ENCODE measurements at regions not wholly inside any gene's neighbourhood (a gene's known extent, or its start where the extent isn't known, plus 50 kb on each side); places are given as distances from the start of the nearest gene placed in this dataset.

- DNase-seq (ENCODE audit: low spot score): no peak
These were observed 666.8 kb upstream of the NDST4 start for GRCh38 chr4:115780268-115780667.

- no peak for DNase-seq (ENCODE audit: low spot score)
These were observed 656.7 kb upstream of the NDST4 start for GRCh38 chr4:115770046-115770543.

DNA sequence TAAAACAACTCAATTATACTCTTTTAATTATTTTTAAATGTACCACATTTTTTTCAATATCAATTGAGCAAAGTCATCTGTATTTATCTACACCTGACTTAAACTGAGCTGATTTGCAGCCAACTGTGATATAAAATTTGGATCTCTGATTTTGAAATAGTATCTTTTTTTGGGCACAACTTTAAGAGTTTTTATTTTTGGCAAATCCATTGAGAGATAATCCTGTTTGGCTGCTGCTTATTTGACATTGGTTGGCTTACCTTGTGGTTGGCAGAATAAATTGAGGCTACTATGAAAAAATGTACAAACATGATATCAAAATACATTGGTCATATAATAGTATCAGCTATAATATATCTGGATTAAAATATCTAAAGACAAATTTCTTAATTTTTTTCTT lies 656.0 kb upstream of the NDST4 start:
- no peak for DNase-seq (ENCODE audit: low spot score)

- no peak for DNase-seq (ENCODE audit: low spot score)
These were observed 649.6 kb upstream of the NDST4 start for GRCh38 chr4:115763051-115763450.

- DNase-seq (ENCODE audit: low spot score): no peak
These were observed 645.8 kb upstream of the NDST4 start for GRCh38 chr4:115759231-115759630.

DNA sequence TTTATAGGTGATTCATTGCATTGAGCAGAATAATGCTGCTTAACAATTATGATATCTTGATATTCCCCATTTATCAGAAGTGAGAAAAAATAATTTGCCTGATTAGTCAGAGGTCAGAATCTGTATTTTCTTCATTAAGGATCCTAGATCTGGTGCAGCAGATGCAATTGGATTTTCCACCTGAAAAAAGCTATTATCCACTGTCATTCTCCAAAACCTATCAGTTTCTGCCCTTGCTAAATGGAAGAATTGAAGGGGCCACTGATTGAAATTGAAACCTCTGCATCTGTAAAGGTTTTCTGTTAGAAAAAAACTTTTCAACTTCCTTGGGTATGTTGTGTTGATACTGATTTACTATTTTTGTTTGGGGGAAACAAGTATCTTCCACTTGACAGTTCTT lies 636.0 kb upstream of the NDST4 start:
- DNase-seq (ENCODE audit: low spot score): no peak

GRCh38 chr4:115740806-115741205 lies 627.4 kb upstream of the NDST4 start:
- no peak for DNase-seq (ENCODE audit: low spot score)

DNA sequence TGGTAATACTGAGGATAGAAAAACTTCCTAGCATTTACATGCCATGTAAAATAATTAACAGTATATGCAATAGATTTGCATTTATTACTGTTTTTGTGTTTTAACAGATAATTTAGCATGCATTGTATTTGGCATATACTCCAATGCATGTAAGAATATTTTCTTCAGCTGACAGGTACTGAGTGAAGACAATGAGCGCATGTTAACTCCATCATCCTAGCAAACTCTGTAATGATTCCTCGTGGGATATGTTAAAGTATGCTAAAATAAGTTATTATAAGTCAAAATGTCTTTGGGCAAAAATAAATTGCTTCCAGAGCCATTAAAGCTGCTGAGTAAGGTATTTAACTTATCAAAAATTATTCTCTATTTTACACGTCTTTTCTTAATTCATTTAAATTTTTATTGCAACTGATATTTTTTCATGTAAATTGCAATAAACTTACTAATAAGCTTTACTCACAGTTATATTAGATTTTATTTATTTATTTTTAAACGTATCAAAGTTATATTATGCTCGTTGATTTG lies 616.4 kb upstream of the NDST4 start:
- DNase-seq (ENCODE audit: low spot score): no peak

DNA sequence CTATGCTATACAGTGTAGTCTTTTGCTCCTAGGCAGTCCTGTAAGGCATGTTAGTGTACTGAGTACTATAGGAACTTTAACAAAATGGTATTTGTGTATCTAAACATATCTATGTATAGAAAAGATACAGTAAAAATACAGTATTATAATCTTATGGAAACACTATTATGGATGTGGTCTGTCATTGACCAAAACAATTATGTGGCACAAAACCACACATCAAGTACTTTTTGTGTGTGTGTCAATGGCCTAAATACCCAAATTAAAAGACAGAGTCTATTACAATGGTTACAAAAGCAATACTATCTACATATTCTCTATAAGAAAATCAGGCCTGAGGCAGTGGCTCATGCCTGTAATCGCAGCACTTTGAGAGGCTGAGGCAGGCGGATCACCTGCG lies 610.2 kb upstream of the NDST4 start:
- DNase-seq (ENCODE audit: low spot score): no peak

GRCh38 chr4:115720611-115721010 lies 607.2 kb upstream of the NDST4 start:
- no peak for DNase-seq (ENCODE audit: low spot score)

- DNase-seq (ENCODE audit: low spot score): no peak
These were observed 598.2 kb upstream of the NDST4 start for GRCh38 chr4:115711575-115711974.

DNA sequence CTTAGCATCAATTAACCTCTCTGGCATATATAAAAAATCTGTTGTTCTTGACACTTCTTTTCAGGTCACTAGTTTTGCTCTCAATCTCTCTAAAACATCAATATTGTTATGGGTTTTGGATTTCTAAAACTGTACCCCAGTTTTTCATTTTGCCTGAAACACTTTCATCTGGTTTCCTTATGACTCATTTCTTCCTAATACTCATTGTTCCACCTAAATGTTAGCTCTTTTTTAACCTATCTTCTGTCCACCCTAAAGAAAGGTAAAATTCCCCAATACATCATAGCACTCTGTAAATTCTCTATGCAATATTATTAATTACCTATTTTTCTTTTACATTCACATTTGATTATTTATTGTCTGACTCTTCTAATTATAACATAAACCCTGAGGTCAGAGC lies 575.5 kb upstream of the NDST4 start:
- no peak for DNase-seq (ENCODE audit: low spot score)

DNA sequence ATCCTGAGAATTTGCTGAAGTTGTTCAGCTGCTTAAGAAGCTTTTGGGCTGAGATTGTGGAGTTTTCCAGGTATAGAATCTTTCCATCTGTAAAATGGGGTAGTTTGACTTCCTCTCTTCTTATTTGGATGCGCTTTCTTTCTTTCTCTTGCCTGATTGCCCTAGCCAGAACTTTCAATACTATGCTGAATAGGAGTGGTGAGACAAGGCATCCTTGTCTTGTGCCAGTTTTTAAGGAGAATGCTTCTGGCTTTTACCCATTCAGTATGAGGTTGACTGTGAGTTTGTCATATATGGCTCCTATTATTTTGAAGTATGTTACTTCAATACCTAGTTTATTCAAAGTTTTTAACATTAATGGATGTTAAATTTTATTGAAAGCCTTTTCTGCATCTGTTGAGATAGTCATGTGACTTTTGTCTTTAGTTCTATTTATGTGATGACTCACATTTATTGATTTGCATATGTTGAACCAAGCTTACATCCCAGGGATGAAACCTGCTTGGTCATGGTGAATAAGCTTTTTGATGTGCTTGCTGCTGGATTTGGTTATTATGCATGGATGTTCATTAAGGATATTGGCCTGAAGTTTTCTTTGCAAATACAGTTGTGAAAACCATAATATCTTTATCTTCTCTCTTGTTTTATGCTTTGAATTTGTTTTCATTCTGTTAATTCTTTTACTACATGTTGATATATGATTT lies 573.8 kb upstream of the NDST4 start:
- DNase-seq (ENCODE audit: low spot score): no peak

GRCh38 chr4:115678425-115678941 lies 565.1 kb upstream of the NDST4 start:
- no peak for DNase-seq (ENCODE audit: low spot score)

DNA sequence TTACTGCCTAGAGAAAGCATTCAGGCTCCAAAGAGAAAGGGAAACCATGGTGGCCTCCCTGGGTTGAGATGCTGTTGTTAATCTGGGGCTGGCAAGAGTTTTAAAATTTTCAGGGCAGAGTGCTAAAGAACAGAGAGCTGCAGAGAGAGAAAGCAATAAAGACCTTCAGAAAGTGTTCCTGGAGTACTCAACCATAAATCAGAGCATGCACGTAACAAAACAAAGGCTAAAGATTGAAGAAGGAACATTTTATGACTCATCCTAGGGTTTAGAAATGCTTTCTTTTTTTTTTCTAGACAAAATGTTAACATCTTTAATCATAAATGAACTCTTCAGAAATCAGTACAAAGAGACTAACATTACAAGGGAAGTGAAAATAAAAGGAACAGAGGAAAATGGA lies 562.3 kb upstream of the NDST4 start:
- no peak for DNase-seq (ENCODE audit: low spot score)

GRCh38 chr4:115674485-115674884 lies 561.1 kb upstream of the NDST4 start:
- DNase-seq (ENCODE audit: low spot score): no peak

- no peak for DNase-seq (ENCODE audit: low spot score)
These were observed 558.2 kb upstream of the NDST4 start for GRCh38 chr4:115671581-115671980.

- no peak for DNase-seq (ENCODE audit: low spot score)
These were observed 557.5 kb upstream of the NDST4 start for GRCh38 chr4:115670930-115671329.

GRCh38 chr4:115668396-115668795 lies 555.0 kb upstream of the NDST4 start:
- no peak for DNase-seq (ENCODE audit: low spot score)

DNA sequence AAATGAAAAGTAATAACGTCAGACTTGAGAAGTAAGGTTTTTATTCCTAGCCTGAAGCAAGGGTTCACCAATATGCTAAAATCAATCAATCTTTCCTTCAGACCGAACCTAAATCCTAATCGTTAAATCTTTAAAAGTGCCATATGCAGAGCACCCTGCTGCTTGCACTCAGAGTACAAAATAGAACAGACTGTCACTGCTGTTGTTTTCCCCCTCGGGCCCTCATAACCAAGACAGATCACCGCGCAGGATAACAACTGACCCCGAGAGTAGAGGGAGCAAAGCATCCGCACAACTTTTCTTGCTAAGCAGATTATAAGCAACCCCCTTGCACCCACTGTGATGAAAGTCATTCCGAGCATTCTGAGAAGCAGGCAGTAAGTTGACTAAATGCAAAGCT lies 550.9 kb upstream of the NDST4 start:
- no peak for DNase-seq (ENCODE audit: low spot score)

DNA sequence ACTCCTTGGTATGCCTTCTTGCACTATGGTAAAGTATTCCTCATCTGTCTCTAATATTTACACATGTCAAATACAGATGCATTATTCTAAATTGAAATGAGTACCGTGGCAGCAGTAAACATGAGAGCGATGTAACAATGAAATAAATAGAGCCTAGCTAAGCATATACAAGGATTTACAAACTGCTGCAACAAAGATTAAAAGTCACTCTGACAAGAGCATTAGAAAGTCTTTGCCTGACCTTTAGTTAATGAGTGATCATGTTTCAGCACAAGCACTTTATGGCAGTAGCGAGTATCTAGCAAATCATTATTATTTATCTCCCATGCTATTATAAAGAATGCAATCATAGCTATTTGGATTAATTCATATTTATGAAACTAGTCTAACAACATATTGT lies 547.0 kb upstream of the NDST4 start:
- DNase-seq (ENCODE audit: low spot score): no peak

DNA sequence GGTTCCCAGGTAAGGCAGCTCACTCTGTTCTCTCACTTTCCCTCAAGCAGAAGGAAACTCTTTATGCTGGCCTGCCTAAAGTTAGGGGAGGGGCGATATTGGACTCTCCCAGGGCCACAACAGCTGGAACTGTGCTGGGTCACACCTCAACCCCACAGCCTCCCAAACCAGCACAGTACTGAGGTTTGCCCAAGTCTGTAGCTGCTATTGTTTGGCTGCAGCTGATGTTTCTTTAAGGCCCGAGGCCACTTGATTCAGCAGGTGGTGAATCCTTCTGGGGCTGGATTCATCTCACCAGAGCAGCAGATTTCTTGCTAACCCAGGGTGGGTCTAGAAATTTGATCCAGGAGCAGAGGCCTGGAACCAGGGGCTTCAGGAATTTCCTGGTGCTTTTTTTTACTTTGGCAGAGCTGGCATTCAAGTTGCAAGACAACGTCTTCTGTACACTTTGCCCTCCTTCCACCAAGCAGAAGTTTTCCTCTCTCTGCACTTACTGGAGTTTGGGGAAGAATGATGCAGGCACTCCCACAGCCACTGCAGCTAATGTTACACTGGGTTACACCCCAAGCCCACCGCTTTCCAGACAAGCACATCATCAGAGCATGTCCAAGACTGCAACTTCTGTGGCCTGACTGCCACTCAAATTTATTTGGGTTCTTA lies 544.7 kb upstream of the NDST4 start:
- no peak for DNase-seq (ENCODE audit: low spot score)

GRCh38 chr4:115655626-115656025 lies 542.2 kb upstream of the NDST4 start:
- DNase-seq (ENCODE audit: low spot score): no peak
